GM18517 (cell line): ENCODE measurements at regions not wholly inside any gene's neighbourhood (a gene's known extent, or its start where the extent isn't known, plus 50 kb on each side); places are given as distances from the start of the nearest gene placed in this dataset.

Experiments used
- ATAC-seq: cut with Tn5 transposase; IDR thresholded peaks from one replicate; pipeline ENCODE4 v1.9.1; 2021; ENCODE audit warnings: mild to moderate bottlenecking, moderate library complexity; ENCODE audit not compliant: unreplicated experiment

GRCh38 chr3:187949093-187949820, 204.0 kb upstream of the BCL6 start:
- ATAC-seq = no peak

- ATAC-seq = no peak
Observed at GRCh38 chr3:187950671-187951070, 203.3 kb upstream of the LPP start.

GRCh38 chr3:187951452-187952190, 202.3 kb upstream of the LPP start:
- no peak for ATAC-seq

GRCh38 chr3:187952849-187953248, 201.1 kb upstream of the LPP start:
- ATAC-seq = no peak

GRCh38 chr3:187954516-187954872, 199.5 kb upstream of the LPP start:
- no peak for ATAC-seq

GRCh38 chr3:187954873-187955586, 198.9 kb upstream of the LPP start:
- ATAC-seq = no peak

- ATAC-seq = no peak
Observed at GRCh38 chr3:187955587-187955952, 198.4 kb upstream of the LPP start.

- ATAC-seq = no peak
Observed at GRCh38 chr3:187957165-187957581, 196.8 kb upstream of the LPP start.

GRCh38 chr3:187957582-187957981, 196.4 kb upstream of the LPP start:
- ATAC-seq = no peak

GRCh38 chr3:187958432-187959003, 195.4 kb upstream of the LPP start:
- no peak for ATAC-seq

GRCh38 chr3:187960820-187961219, 193.1 kb upstream of the LPP start:
- ATAC-seq = no peak

- no peak for ATAC-seq
Observed at GRCh38 chr3:187961366-187961765, 192.6 kb upstream of the LPP start.

GRCh38 chr3:187963003-187963676, 190.8 kb upstream of the LPP start:
- no peak for ATAC-seq

GRCh38 chr3:187963677-187964385, 190.1 kb upstream of the LPP start:
- no peak for ATAC-seq

- no peak for ATAC-seq
Observed at GRCh38 chr3:187964760-187965159, 189.2 kb upstream of the LPP start.

- no peak for ATAC-seq
Observed at GRCh38 chr3:187966096-187966495, 187.9 kb upstream of the LPP start.

- no peak for ATAC-seq
Observed at GRCh38 chr3:187966636-187967406, 187.1 kb upstream of the LPP start.

GRCh38 chr3:187967993-187968392, 186.0 kb upstream of the LPP start:
- ATAC-seq = no peak

- no peak for ATAC-seq
Observed at GRCh38 chr3:187968883-187969580, 184.9 kb upstream of the LPP start.
